Neutrophil (primary cell): ENCODE measurements at regions not wholly inside any gene's neighbourhood (a gene's known extent, or its start where the extent isn't known, plus 50 kb on each side); places are given as distances from the start of the nearest gene placed in this dataset.

Experiments used
- H3K27ac ChIP-seq: fragments of 200-600 bp; sonication (generic); 2 replicates; pipeline ENCODE4 v1.5.1; 2016; ENCODE audit warnings: mild to moderate bottlenecking, moderate library complexity
- H3K27me3 ChIP-seq: fragments of 200-600 bp; sonication (generic); 2 replicates; pipeline ENCODE4 v1.6.0; 2016; ENCODE audit warnings: mild to moderate bottlenecking
- H3K36me3 ChIP-seq: fragments of 200-600 bp; sonication (generic); 2 replicates; pipeline ENCODE4 v1.5.1; 2017
- H3K4me1 ChIP-seq, 2 experiments: fragments of 200-600 bp in 1 of 2; sonication (generic) in 1 of 2; 1 replicate in 1 of 2; 2 replicates in 1 of 2; pipeline versions ENCODE4 v1.5.1 to v1.6.1; 2013 to 2016; ENCODE audit warnings: low read depth in 1 of 2, low read length in 1 of 2, mild to moderate bottlenecking in 1 of 2, moderate library complexity in 1 of 2; ENCODE audit not compliant: control insufficient read depth in 1 of 2, insufficient read depth in 1 of 2
- H3K4me3 ChIP-seq, 2 experiments: fragments of 200-600 bp in 1 of 2; sonication (generic) in 1 of 2; 1 replicate in 1 of 2; 2 replicates in 1 of 2; pipeline ENCODE4 v1.5.1; 2013 to 2016; ENCODE audit warnings: low read depth in 1 of 2, low read length in 1 of 2, mild to moderate bottlenecking in 1 of 2, moderate library complexity in 1 of 2
- H3K9me3 ChIP-seq: fragments of 200-600 bp; sonication (generic); 2 replicates; pipeline ENCODE4 v1.5.1; 2016
- TF ChIP-seq, protein P1 (sequence below): fragments of 200-600 bp; sonication (generic); IDR thresholded peaks from 2 replicates; pipeline ENCODE4 v1.5.1; 2016; ENCODE audit warnings: antibody characterized with exemption

DNA sequence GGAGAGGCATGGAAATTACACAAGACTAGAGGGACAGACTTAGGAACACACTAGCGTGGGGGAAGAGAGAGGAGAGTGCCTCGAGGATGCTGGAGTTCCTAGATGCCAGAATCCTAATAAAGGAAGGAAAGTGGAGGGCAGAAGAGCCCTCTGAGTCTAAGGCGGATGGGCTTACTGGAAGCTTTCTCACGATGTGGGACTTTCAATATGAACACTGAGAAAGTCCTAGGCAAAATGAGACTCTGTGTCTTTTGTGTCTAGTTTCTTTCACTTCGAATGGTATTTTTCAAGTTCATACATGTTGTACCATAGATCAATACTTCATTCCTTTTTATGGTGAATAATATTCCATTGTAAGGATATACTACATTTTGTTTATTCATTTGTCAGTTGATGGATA lies 239.4 kb downstream of the NSG2 start:
- Histone ChIP-seq H3K27ac (no peak overlapping the region), H3K4me3 (no peak overlapping the region), H3K36me3 (no peaks in the 10 kb centered on the region), H3K27me3 (peaks cover 8% of the 10 kb centered on the region), H3K9me3 (no peaks in the 10 kb centered on the region), H3K4me1 (no peaks in the 10 kb centered on the region)
- TF ChIP-seq, protein P1, sequence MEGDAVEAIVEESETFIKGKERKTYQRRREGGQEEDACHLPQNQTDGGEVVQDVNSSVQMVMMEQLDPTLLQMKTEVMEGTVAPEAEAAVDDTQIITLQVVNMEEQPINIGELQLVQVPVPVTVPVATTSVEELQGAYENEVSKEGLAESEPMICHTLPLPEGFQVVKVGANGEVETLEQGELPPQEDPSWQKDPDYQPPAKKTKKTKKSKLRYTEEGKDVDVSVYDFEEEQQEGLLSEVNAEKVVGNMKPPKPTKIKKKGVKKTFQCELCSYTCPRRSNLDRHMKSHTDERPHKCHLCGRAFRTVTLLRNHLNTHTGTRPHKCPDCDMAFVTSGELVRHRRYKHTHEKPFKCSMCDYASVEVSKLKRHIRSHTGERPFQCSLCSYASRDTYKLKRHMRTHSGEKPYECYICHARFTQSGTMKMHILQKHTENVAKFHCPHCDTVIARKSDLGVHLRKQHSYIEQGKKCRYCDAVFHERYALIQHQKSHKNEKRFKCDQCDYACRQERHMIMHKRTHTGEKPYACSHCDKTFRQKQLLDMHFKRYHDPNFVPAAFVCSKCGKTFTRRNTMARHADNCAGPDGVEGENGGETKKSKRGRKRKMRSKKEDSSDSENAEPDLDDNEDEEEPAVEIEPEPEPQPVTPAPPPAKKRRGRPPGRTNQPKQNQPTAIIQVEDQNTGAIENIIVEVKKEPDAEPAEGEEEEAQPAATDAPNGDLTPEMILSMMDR = no peak

DNA sequence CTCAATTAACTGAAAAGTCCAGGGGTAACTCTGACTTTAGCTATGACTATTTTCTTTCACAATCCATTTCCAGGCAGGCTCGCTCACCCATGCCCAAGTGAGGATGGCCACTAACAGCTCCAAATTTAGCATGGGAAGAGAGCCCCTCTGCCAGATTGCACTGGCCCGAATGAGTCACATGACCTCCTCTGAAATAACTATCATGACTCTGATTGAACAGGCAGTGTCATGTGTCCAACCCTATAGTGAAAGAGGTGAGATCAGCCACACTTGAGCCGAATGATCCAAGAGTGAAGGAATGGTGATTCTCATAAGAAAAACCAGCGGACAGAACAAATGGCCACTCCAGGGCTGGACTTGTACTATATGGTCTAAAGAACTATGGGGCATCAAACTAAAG lies 242.3 kb downstream of the NSG2 start:
- TF ChIP-seq, protein P1 = no peak
- H3K36me3 ChIP-seq = no peaks in the 10 kb centered on the region
- no peaks in the 10 kb centered on the region for H3K4me1 ChIP-seq

DNA sequence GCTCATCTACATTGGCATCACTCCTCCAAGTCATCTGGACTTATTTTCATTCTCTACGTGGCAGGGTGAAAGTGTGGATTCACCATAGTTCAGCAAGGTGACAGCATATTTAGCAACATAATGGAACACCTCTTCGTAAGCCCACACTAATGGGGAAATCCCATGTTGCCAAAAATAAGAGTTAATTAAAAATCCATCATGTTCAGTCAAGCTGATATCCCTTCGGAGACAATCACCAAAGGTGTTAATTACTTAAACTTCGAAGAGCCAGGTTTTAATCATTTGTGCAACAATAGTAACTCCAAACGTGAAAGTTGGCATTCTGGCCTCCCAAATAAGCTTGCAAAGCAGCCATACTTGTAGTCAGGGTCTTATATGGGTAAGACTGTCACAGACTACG lies 242.9 kb downstream of the NSG2 start:
- H3K27ac ChIP-seq = no peak overlapping the region
- H3K27me3 ChIP-seq = peaks cover 3% of the 10 kb centered on the region
- no peak overlapping the region for H3K4me3 ChIP-seq
- TF ChIP-seq, protein P1 = no peak
- no peaks in the 10 kb centered on the region for H3K4me1 ChIP-seq
- no peaks in the 10 kb centered on the region for H3K9me3 ChIP-seq
- no peaks in the 10 kb centered on the region for H3K36me3 ChIP-seq

More for the DNA sequence above, 242.3 kb downstream of the NSG2 start:
- no peak overlapping the region for H3K27ac ChIP-seq
- H3K4me3 ChIP-seq = no peak overlapping the region
- no peaks in the 10 kb centered on the region for H3K9me3 ChIP-seq
- H3K27me3 ChIP-seq = peaks cover 3% of the 10 kb centered on the region

DNA sequence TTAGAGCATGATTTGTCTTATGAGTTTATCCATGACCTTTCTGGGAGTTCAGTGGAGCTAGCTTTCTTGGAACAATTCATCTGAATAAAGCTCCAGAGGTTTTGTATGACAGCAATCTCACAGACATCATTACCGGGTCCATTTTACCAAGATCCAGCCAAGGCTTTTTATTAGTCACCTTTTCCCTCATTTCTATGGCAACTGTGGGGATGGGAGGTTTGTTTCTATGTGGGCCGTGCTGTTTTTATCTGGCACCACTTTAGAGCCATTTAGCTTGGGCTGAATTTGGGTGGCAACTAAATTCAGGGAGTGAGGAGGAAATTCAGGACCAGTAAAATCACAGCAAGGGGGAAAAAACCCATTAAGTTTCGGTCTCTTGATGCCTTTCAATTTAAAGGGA lies 245.7 kb downstream of the NSG2 start:
- Histone ChIP-seq H3K36me3 (no peaks in the 10 kb centered on the region), H3K9me3 (no peaks in the 10 kb centered on the region), H3K4me1 (no peaks in the 10 kb centered on the region), H3K27ac (no peak overlapping the region), H3K4me3 (no peak overlapping the region), H3K27me3 (peaks cover 3% of the 10 kb centered on the region)
- TF ChIP-seq, protein P1 = no peak

DNA sequence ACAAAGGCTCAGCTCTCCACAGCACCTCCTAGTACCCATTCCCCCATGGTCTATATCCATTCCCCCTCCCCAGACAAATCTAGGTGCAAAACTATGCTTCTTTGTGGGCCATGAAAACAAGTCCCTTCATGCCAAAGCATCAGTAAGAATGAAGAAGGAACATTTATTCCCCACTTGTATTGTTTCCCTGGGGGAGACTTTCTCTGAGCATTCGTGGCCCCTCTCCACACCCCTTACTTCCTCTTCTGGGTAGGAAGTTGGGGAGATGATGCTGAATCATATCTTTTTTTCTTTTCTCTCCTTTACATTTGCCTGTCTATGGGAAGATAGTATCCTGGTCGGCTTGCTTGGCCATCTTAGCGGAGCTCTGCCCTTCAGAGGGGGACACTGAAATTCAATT lies 246.8 kb downstream of the NSG2 start:
- Histone ChIP-seq H3K4me3 (no peak overlapping the region), H3K9me3 (no peaks in the 10 kb centered on the region), H3K4me1 (no peaks in the 10 kb centered on the region), H3K36me3 (no peaks in the 10 kb centered on the region), H3K27ac (no peak overlapping the region), H3K27me3 (peaks cover 3% of the 10 kb centered on the region)
- TF ChIP-seq, protein P1 = no peak

DNA sequence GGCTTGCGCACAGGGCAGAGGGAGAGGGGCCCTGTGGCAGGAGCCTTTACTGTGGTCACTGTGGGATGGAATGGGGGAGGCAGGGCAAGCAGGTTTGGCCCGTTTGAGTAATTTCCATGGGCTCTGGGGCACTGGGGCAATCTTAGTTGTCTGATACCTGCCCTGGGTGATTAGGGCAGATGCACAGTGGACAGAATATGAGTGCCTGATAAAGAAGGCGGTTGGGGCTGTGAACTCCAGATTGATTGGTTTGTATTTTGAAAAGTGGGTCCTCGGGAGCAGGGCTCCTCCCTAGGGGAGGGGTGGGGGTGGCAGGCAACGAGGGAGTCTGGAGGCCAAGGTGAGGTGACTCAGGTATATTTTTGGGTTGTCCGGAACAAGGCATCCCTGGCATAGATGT lies 247.5 kb downstream of the NSG2 start:
- Histone ChIP-seq H3K27me3 (peaks cover 3% of the 10 kb centered on the region), H3K9me3 (no peaks in the 10 kb centered on the region), H3K27ac (no peak overlapping the region), H3K4me3 (no peak overlapping the region), H3K36me3 (no peaks in the 10 kb centered on the region), H3K4me1 (no peaks in the 10 kb centered on the region)
- TF ChIP-seq, protein P1 = no peak
